K562 (cell line): ENCODE measurements at regions not wholly inside any gene's neighbourhood (a gene's known extent, or its start where the extent isn't known, plus 50 kb on each side); places are given as distances from the start of the nearest gene placed in this dataset.

Experiments used
- ATAC-seq: fragments of 200-7000 bp; cut with Tn5 transposase; 3 replicates; pipeline ENCODE4 v1.9.1; 2020; ENCODE audit warnings: moderate library complexity
- BruUV-seq: library from RNA; stranded (reverse); fragments of 400-500 nt; replicated peaks from 2 replicates; lab custom pipeline; 2021; lab: Mats Ljungman, UMichigan
- CTCF ChIA-PET: fragments of 300-600 bp; formaldehyde crosslinking; extraction: SDS; loops from one replicate; lab custom pipeline; 2021; ENCODE audit warnings: low intra/inter-chr PET ratio; lab: Yijun Ruan, JAX
- POLR2A ChIA-PET: fragments of 300-600, 350-650 bp; sonication (Branson Sonifier 250); formaldehyde crosslinking; extraction: SDS; loops from one replicate; lab custom pipeline; 2021; ENCODE audit warnings: antibody characterized with exemption, inconsistent platforms; lab: Yijun Ruan, JAX
- DNase-seq, 4 experiments: peaks; one replicate each; pipeline versions ENCODE4 v3.0.0 to v3.0.0-alpha.2; 2011 to 2018; ENCODE audit warnings: low spot score in 3 of 4, mixed read lengths in 3 of 4; ENCODE audit errors: extremely low read depth in 1 of 4
- FAIRE-seq: peaks from 2 replicates; lab custom pipeline; 2011; peaks lifted over from hg19 to GRCh38; lab: Jason Lieb, UNC
- H2AFZ ChIP-seq: 2 replicates; pipeline ENCODE4 v1.6.0; 2011; ENCODE audit warnings: low read depth, low read length, control low read depth, inconsistent platforms
- H3K27ac ChIP-seq: fragments of 200-600 bp; 3 replicates; pipeline ENCODE4 v1.8.0; 2011; ENCODE audit warnings: low read depth, mild to moderate bottlenecking, control low read depth, inconsistent platforms, low read length, moderate library complexity, mixed read lengths; ENCODE audit errors: extremely low read depth
- H3K27me3 ChIP-seq, 2 experiments: fragments of 300-600 bp in 1 of 2; 2 replicates in 1 of 2; 3 replicates in 1 of 2; pipeline versions ENCODE4 v1.6.0 to v1.8.0; 2011; ENCODE audit warnings: inconsistent platforms in 2 of 2, low read length in 2 of 2, mild to moderate bottlenecking in 1 of 2, mixed read lengths in 1 of 2, moderate library complexity in 1 of 2; ENCODE audit not compliant: control insufficient read depth in 2 of 2, insufficient read depth in 2 of 2
- H3K36me3 ChIP-seq: fragments of 300-600 bp; 3 replicates; pipeline ENCODE4 v1.8.0; 2011; ENCODE audit warnings: mild to moderate bottlenecking, low read length, inconsistent platforms; ENCODE audit not compliant: control insufficient read depth, insufficient read depth
- H3K4me1 ChIP-seq, 2 experiments: fragments of 200-600 bp in 1 of 2; replicated peaks in 1 of 2; 2 replicates in 1 of 2; 3 replicates in 1 of 2; pipeline versions ENCODE4 v1.5.1 to v1.8.0; 2011; ENCODE audit warnings: inconsistent platforms in 2 of 2, low read length in 2 of 2, mild to moderate bottlenecking in 1 of 2, mixed read lengths in 1 of 2, moderate library complexity in 1 of 2; ENCODE audit not compliant: control insufficient read depth in 2 of 2, insufficient read depth in 2 of 2
- H3K4me2 ChIP-seq: 2 replicates; pipeline ENCODE4 v1.6.1; 2011; ENCODE audit warnings: low read length, control low read depth, inconsistent platforms, mixed read lengths; ENCODE audit not compliant: insufficient read depth
- H3K4me3 ChIP-seq: fragments of 200-600 bp; sonication (generic), shearing (Covaris generic); 2 replicates; pipeline ENCODE4 v1.5.1; 2016; ENCODE audit warnings: control low read depth, inconsistent platforms
- H3K79me2 ChIP-seq: fragments of 200-600 bp; 3 replicates; pipeline ENCODE4 v1.8.0; 2011; ENCODE audit warnings: low read length, inconsistent platforms; ENCODE audit not compliant: control insufficient read depth, insufficient read depth
- H3K9ac ChIP-seq, 2 experiments: 2 replicates each; pipeline versions ENCODE4 v1.6.0 to v1.6.1; 2011; ENCODE audit warnings: low read depth in 2 of 2, low read length in 2 of 2, control low read depth in 1 of 2, inconsistent platforms in 1 of 2, mild to moderate bottlenecking in 1 of 2, mixed read lengths in 1 of 2; ENCODE audit not compliant: insufficient read depth in 1 of 2
- H3K9me1 ChIP-seq: one replicate; pipeline ENCODE4 v1.6.0; 2011; ENCODE audit warnings: inconsistent platforms, mild to moderate bottlenecking, low read length, moderate library complexity; ENCODE audit not compliant: control insufficient read depth, insufficient read depth
- H3K9me3 ChIP-seq: replicated peaks from 2 replicates; pipeline ENCODE4 v1.5.1; 2011; ENCODE audit warnings: low read depth, low read length, inconsistent platforms; ENCODE audit not compliant: control insufficient read depth, insufficient read depth
- H4K20me1 ChIP-seq: replicated peaks from 2 replicates; pipeline ENCODE4 v1.6.1; 2011; ENCODE audit warnings: low read length, inconsistent platforms, mixed read lengths; ENCODE audit not compliant: control insufficient read depth, insufficient read depth
- FUS ChIP-seq: fragments of 200-400 bp; formaldehyde crosslinking; optimal IDR thresholded peaks from 2 replicates; pipeline ENCODE3; 2017; ENCODE audit warnings: low read depth, low read length
- HMG20A ChIP-seq: fragments of 450-650 bp; formaldehyde crosslinking; conservative IDR thresholded peaks from 2 replicates; pipeline ENCODE4 v1.4.0; 2020; ENCODE audit warnings: mild to moderate bottlenecking, mixed read lengths
- MCM3 ChIP-seq: fragments of 450-650 bp; IDR thresholded peaks from 2 replicates; pipeline ENCODE4 v1.6.1; 2016
- NCOA1 ChIP-seq: fragments of 450-650 bp; IDR thresholded peaks from 2 replicates; pipeline ENCODE4 v1.6.1; 2016; ENCODE audit warnings: low read depth
- ZNF57 ChIP-seq: fragments of 450-650 bp; formaldehyde crosslinking; IDR thresholded peaks from 2 replicates; pipeline ENCODE4 v1.4.0; 2020; ENCODE audit warnings: mild to moderate bottlenecking, moderate library complexity
- ZNF79 ChIP-seq: fragments of 250-450 bp; sonication (Bioruptor Pico); IDR thresholded peaks from 2 replicates; pipeline ENCODE4 v1.4.0; 2020; ENCODE audit warnings: low read depth, mild to moderate bottlenecking, moderate library complexity
- ZSCAN29 ChIP-seq: fragments of 450-650 bp; IDR thresholded peaks from 2 replicates; pipeline ENCODE4 v1.6.1; 2017
- WGBS: fragments of 100-300 bp; shearing (Covaris generic); methylation state at CpG from one replicate; pipeline ENCODE4 v1.1.6; 2016; ENCODE audit warnings: low coverage, mixed read lengths; ENCODE audit not compliant: insufficient coverage; ENCODE audit errors: missing lambda C conversion rate; 5-methylcytosine and 5-hydroxymethylcytosine counted together
- in situ Hi-C: fragments of 300-500 bp; cut with MboI; formaldehyde crosslinking; loops from 4 replicates; pipeline ENCODE4 v1.15.0; 2018; ENCODE audit warnings: inconsistent platforms, mixed read lengths
- intact Hi-C: fragments of 100-400 bp; cut with micrococcal nuclease; formaldehyde crosslinking; loops from 2 replicates; pipeline ENCODE4 v1.14.2; 2022
- TF ChIP-seq, protein P1 (sequence below): fragments of 200-800 bp; sonication (Bioruptor generic); IDR thresholded peaks from 2 replicates; pipeline ENCODE4 v1.6.1; 2017; ENCODE audit warnings: missing genetic modification characterization, missing compliant biosample characterization
- TF ChIP-seq, protein P2 (sequence below): fragments of 150-350 bp; conservative IDR thresholded peaks from 2 replicates; pipeline ENCODE4 v1.6.1; 2014; ENCODE audit warnings: low read length
- TF ChIP-seq, protein P3 (sequence below), 2 experiments: fragments of 450-650 bp in 1 of 2; sonication (generic) in 1 of 2; formaldehyde crosslinking in 1 of 2; IDR thresholded peaks in 1 of 2; conservative IDR thresholded peaks in 1 of 2; 2 replicates each; pipeline versions ENCODE4 v1.6.1 to v1.8.1; 2016 to 2023; ENCODE audit warnings: mild to moderate bottlenecking in 2 of 2, moderate library complexity in 2 of 2, inconsistent platforms in 1 of 2, missing genetic modification reagents in 1 of 2

DNA sequence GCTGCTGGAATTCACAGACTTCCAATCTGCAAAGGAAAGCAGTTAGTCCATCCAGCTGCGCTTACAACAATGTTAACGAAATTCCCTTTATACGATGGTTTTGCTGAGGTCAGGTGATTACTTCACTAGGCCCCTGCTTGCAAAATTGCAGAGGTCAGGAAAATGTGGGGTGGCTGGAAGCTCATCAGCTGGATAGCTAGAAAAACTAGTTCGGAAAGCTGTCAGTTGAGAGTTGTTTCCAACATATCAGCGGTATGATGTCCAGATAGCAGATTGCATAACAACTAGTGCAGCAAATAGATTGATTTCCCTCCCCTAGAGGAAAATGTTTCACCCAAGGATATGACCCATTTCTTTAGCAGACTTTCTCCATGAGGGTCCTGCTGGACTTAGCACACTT is 2021.1 kb upstream of the CELF4 start:
- ChIA-PET CTCF (no interaction called here), POLR2A (no interaction called here)
- no peaks in the 10 kb centered on the region for H3K27me3 ChIP-seq
- WGBS, result 0% methylated on average over 5 of the region's 5 CpGs
- H3K4me1 ChIP-seq, result no peaks in the 10 kb centered on the region
- H3K9me3 ChIP-seq, result no peaks in the 10 kb centered on the region
- no peak overlapping the region for H3K4me3 ChIP-seq
- intact Hi-C loops (no loop called here), in situ Hi-C loops (no loop called here)
- no peak for FAIRE-seq
- H3K36me3 ChIP-seq, result no peaks in the 10 kb centered on the region
- no peaks in the 10 kb centered on the region for H4K20me1 ChIP-seq
- DNase-seq, result no peak
- no peak overlapping the region for H3K4me2 ChIP-seq
- H3K79me2 ChIP-seq, result no peaks in the 10 kb centered on the region
- no peak overlapping the region for H3K9ac ChIP-seq
- no peak overlapping the region for H2AFZ ChIP-seq
- no peaks in the 10 kb centered on the region for H3K9me1 ChIP-seq
- no peak for ATAC-seq
- H3K27ac ChIP-seq, result no peak overlapping the region
- BruUV-seq, result no TSS peak
- TF ChIP-seq, protein P1, sequence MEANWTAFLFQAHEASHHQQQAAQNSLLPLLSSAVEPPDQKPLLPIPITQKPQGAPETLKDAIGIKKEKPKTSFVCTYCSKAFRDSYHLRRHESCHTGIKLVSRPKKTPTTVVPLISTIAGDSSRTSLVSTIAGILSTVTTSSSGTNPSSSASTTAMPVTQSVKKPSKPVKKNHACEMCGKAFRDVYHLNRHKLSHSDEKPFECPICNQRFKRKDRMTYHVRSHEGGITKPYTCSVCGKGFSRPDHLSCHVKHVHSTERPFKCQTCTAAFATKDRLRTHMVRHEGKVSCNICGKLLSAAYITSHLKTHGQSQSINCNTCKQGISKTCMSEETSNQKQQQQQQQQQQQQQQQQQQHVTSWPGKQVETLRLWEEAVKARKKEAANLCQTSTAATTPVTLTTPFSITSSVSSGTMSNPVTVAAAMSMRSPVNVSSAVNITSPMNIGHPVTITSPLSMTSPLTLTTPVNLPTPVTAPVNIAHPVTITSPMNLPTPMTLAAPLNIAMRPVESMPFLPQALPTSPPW (CRISPR knock-in tag), result no peak
- TF ChIP-seq MCM3 (no peak), ZNF57 (no peak), ZSCAN29 (no peak), NCOA1 (no peak), FUS (no peak), HMG20A (CRISPR knock-in tag) (no peak), ZNF79 (CRISPR knock-in tag) (no peak)
- TF ChIP-seq, protein P2, sequence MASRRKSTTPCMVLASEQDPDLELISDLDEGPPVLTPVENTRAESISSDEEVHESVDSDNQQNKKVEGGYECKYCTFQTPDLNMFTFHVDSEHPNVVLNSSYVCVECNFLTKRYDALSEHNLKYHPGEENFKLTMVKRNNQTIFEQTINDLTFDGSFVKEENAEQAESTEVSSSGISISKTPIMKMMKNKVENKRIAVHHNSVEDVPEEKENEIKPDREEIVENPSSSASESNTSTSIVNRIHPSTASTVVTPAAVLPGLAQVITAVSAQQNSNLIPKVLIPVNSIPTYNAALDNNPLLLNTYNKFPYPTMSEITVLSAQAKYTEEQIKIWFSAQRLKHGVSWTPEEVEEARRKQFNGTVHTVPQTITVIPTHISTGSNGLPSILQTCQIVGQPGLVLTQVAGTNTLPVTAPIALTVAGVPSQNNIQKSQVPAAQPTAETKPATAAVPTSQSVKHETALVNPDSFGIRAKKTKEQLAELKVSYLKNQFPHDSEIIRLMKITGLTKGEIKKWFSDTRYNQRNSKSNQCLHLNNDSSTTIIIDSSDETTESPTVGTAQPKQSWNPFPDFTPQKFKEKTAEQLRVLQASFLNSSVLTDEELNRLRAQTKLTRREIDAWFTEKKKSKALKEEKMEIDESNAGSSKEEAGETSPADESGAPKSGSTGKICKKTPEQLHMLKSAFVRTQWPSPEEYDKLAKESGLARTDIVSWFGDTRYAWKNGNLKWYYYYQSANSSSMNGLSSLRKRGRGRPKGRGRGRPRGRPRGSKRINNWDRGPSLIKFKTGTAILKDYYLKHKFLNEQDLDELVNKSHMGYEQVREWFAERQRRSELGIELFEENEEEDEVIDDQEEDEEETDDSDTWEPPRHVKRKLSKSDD, result no peak
- TF ChIP-seq, protein P3, sequence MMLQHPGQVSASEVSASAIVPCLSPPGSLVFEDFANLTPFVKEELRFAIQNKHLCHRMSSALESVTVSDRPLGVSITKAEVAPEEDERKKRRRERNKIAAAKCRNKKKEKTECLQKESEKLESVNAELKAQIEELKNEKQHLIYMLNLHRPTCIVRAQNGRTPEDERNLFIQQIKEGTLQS (IDR thresholded peaks at IDR 0.05), result no peak
- TF ChIP-seq, protein P3 (CRISPR knock-in tag; conservative IDR thresholded peaks at IDR 0.05), result no peak
